ENCODE measurements at regions not wholly inside any gene's neighbourhood (a gene's known extent, or its start where the extent isn't known, plus 50 kb on each side); places are given as distances from the start of the nearest gene placed in this dataset.

DNA sequence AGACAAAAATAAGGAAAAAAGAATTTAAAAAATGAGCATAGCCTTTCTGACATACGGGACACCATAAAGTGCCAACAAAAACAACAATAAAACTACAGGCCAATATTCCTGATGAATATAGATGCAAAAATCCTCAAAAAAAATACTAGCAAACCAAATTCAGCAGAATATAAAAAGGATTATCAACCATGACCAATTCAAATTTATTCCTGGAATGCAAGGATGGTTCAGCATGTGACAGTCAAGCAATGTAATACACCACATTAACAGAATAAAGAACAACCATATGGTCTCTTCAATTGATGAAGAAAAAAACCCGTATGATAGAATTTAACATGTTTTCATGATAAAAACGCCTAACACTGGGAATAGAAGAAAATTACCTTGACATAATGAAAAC lies 341.7 kb downstream of the PYDC2 start:
- H3K9me3 ChIP-seq, result peaks cover 29% of the 10 kb centered on the region
- TF ChIP-seq, protein P1, sequence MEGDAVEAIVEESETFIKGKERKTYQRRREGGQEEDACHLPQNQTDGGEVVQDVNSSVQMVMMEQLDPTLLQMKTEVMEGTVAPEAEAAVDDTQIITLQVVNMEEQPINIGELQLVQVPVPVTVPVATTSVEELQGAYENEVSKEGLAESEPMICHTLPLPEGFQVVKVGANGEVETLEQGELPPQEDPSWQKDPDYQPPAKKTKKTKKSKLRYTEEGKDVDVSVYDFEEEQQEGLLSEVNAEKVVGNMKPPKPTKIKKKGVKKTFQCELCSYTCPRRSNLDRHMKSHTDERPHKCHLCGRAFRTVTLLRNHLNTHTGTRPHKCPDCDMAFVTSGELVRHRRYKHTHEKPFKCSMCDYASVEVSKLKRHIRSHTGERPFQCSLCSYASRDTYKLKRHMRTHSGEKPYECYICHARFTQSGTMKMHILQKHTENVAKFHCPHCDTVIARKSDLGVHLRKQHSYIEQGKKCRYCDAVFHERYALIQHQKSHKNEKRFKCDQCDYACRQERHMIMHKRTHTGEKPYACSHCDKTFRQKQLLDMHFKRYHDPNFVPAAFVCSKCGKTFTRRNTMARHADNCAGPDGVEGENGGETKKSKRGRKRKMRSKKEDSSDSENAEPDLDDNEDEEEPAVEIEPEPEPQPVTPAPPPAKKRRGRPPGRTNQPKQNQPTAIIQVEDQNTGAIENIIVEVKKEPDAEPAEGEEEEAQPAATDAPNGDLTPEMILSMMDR (IDR thresholded peaks at IDR 0.05; ENCODE audit: insufficient read depth in 1 of 2, low read depth in 1 of 2, low read length in 1 of 2, severe bottlenecking in 1 of 2, unreplicated experiment in 1 of 2), result no peak
- H3K36me3 ChIP-seq (ENCODE audit: control insufficient read depth, insufficient read depth, low read length), result no peaks in the 10 kb centered on the region
- no peaks in the 10 kb centered on the region for H3K36me3 Mint-ChIP-seq (ENCODE audit: insufficient read depth, unreplicated experiment)
- H3K4me3 ChIP-seq (ENCODE audit: low read depth, low read length), result no peak overlapping the region
- no peaks in the 10 kb centered on the region for H3K9me3 Mint-ChIP-seq (ENCODE audit: unreplicated experiment)
- ChIA-PET POLR2A (no interaction called here), CTCF (no interaction called here)
- no peak for DNase-seq
- H3K4me3 Mint-ChIP-seq (ENCODE audit: unreplicated experiment), result no peak overlapping the region
- H3K27me3 Mint-ChIP-seq (ENCODE audit: insufficient read depth, unreplicated experiment), result no peaks in the 10 kb centered on the region
- intact Hi-C loops (cut with micrococcal nuclease; ENCODE audit: unreplicated experiment), result no loop called here
- H3K4me1 Mint-ChIP-seq (ENCODE audit: low read depth, unreplicated experiment), result no peaks in the 10 kb centered on the region
- no TSS peak for BruUV-seq (replicated peaks)
- H3K27ac Mint-ChIP-seq (ENCODE audit: unreplicated experiment), result no peak overlapping the region
- H3K4me1 ChIP-seq, result peaks cover 10% of the 10 kb centered on the region; the same call in 1 of the 2 replicates
- H3K27me3 ChIP-seq (replicated peaks; ENCODE audit: control insufficient read depth, insufficient read depth, low read length), result no peaks in the 10 kb centered on the region

DNA sequence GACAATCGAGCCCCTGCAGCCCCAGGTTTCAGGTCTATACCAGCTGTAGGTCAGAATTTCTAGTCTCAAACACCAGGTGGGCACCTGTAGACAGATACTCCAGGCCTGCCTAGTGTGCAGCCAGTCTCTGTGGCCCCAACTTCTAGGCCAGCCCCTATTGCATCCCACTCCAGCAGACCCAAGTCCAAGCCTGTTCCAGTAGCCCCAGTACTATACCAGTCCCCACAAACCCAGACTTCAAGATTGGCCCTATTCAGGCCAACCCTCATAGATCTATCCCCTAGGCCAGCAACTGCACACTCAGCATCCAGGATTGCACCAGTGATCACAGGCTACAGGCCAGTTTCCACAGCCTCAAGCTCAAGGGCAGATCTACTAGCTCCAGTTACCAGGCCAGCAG lies 344.0 kb downstream of the PYDC2 start:
- Histone ChIP-seq H3K36me3 (ENCODE audit: control insufficient read depth, insufficient read depth, low read length) (no peaks in the 10 kb centered on the region), H3K4me3 (ENCODE audit: low read depth, low read length) (no peak overlapping the region), H3K4me1 (peaks cover 10% of the 10 kb centered on the region; the same call in 1 of the 2 replicates), H3K27me3 (replicated peaks; ENCODE audit: control insufficient read depth, insufficient read depth, low read length) (no peaks in the 10 kb centered on the region), H3K9me3 (peaks cover 29% of the 10 kb centered on the region)
- Mint-ChIP-seq H3K4me3 (ENCODE audit: unreplicated experiment) (no peak overlapping the region), H3K4me1 (ENCODE audit: low read depth, unreplicated experiment) (peaks cover 7% of the 10 kb centered on the region), H3K36me3 (ENCODE audit: insufficient read depth, unreplicated experiment) (no peaks in the 10 kb centered on the region), H3K27ac (ENCODE audit: unreplicated experiment) (peak overlapping the region; percentile 42), H3K27me3 (ENCODE audit: insufficient read depth, unreplicated experiment) (no peaks in the 10 kb centered on the region), H3K9me3 (ENCODE audit: unreplicated experiment) (peaks cover 13% of the 10 kb centered on the region)
- ChIA-PET CTCF (no interaction called here), POLR2A (no interaction called here)
- no TSS peak for BruUV-seq (replicated peaks)
- intact Hi-C loops (cut with micrococcal nuclease; ENCODE audit: unreplicated experiment), result no loop called here
- DNase-seq, result no peak
- TF ChIP-seq, protein P1 (IDR thresholded peaks at IDR 0.05; ENCODE audit: insufficient read depth in 1 of 2, low read depth in 1 of 2, low read length in 1 of 2, severe bottlenecking in 1 of 2, unreplicated experiment in 1 of 2), result no peak

DNA sequence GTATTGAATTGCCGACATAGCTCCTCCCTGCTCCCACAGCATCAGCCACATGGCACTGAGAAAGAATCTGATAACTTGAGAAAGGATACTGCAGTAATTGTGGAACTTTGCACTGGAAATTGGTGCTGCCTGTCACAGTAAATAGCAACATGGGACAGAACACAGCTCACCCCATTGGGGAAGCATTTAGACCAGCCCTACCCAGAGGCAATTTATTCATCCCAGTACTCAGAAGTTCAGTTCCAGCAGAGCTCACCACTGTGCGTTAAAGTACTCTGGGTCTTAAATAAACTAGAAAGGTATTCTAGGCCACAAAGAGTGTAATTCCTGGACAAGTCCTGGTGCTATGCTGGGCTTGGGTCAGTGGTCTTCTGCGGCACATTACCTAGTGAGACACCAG lies 347.1 kb downstream of the PYDC2 start:
- no peak for DNase-seq
- TF ChIP-seq, protein P1 (IDR thresholded peaks at IDR 0.05; ENCODE audit: insufficient read depth in 1 of 2, low read depth in 1 of 2, low read length in 1 of 2, severe bottlenecking in 1 of 2, unreplicated experiment in 1 of 2), result no peak
- ChIA-PET CTCF (no interaction called here), POLR2A (no interaction called here)
- H3K27ac Mint-ChIP-seq (ENCODE audit: unreplicated experiment), result no peak overlapping the region
- H3K36me3 Mint-ChIP-seq (ENCODE audit: insufficient read depth, unreplicated experiment), result no peaks in the 10 kb centered on the region
- H3K4me3 Mint-ChIP-seq (ENCODE audit: unreplicated experiment), result no peak overlapping the region
- no peaks in the 10 kb centered on the region for H3K27me3 Mint-ChIP-seq (ENCODE audit: insufficient read depth, unreplicated experiment)
- intact Hi-C loops (cut with micrococcal nuclease; ENCODE audit: unreplicated experiment), result no loop called here
- H3K4me1 ChIP-seq, result peaks cover 10% of the 10 kb centered on the region; the same call in 1 of the 2 replicates
- peaks cover 21% of the 10 kb centered on the region for H3K9me3 ChIP-seq
- no peaks in the 10 kb centered on the region for H3K27me3 ChIP-seq (replicated peaks; ENCODE audit: control insufficient read depth, insufficient read depth, low read length)
- no peak overlapping the region for H3K4me3 ChIP-seq (ENCODE audit: low read depth, low read length)
- no TSS peak for BruUV-seq (replicated peaks)
- peaks cover 7% of the 10 kb centered on the region for H3K4me1 Mint-ChIP-seq (ENCODE audit: low read depth, unreplicated experiment)
- H3K9me3 Mint-ChIP-seq (ENCODE audit: unreplicated experiment), result peaks cover 45% of the 10 kb centered on the region
- H3K36me3 ChIP-seq (ENCODE audit: control insufficient read depth, insufficient read depth, low read length), result no peaks in the 10 kb centered on the region
